Liver (tissue), 3 donors: ENCODE measurements at regions not wholly inside any gene's neighbourhood (a gene's known extent, or its start where the extent isn't known, plus 50 kb on each side); places are given as distances from the start of the nearest gene placed in this dataset.

Source experiments
- EGR1 ChIP-seq, 2 donors: IDR thresholded peaks; 2 replicates each; pipeline ENCODE4 v1.6.1; 2016 to 2018; ENCODE audit warnings: antibody characterized with exemption in 2 of 2, low read depth in 2 of 2
- JUND ChIP-seq, 2 donors: IDR thresholded peaks; 2 replicates each; pipeline ENCODE4 v1.6.1; 2016; ENCODE audit warnings: antibody characterized with exemption in 2 of 2
- RAD21 ChIP-seq, 2 donors: IDR thresholded peaks; 2 replicates each; pipeline ENCODE4 v1.6.1; 2016; ENCODE audit warnings: antibody characterized with exemption in 2 of 2, mild to moderate bottlenecking in 2 of 2
- RXRA ChIP-seq, 2 donors: IDR thresholded peaks; 2 replicates each; pipeline ENCODE4 v1.6.1; 2017 to 2018; ENCODE audit warnings: antibody characterized with exemption in 2 of 2, mild to moderate bottlenecking in 1 of 2
- SP1 ChIP-seq: IDR thresholded peaks from 2 replicates; pipeline ENCODE4 v1.6.1; 2018; ENCODE audit warnings: antibody characterized with exemption, mild to moderate bottlenecking
- TAF1 ChIP-seq: conservative IDR thresholded peaks from 2 replicates; pipeline ENCODE4 v1.6.1; 2016; ENCODE audit warnings: antibody characterized with exemption, mild to moderate bottlenecking
- YY1 ChIP-seq: IDR thresholded peaks from 2 replicates; pipeline ENCODE4 v1.6.1; 2016; ENCODE audit warnings: antibody characterized with exemption, mild to moderate bottlenecking
- TF ChIP-seq, protein P1 (sequence below): fragments of 150-350 bp; IDR thresholded peaks from 2 replicates; pipeline ENCODE4 v1.5.1; 2017; ENCODE audit warnings: improper control_type of control experiment, low read depth, low read length; ENCODE audit not compliant: missing input control
- TF ChIP-seq, protein P2 (sequence below): IDR thresholded peaks from 2 replicates; pipeline ENCODE4 v1.6.1; 2016; ENCODE audit warnings: antibody characterized with exemption
- TF ChIP-seq, protein P3 (sequence below): IDR thresholded peaks from 2 replicates; pipeline ENCODE4 v1.6.1; 2016; ENCODE audit warnings: antibody characterized with exemption
- TF ChIP-seq, protein P4 (sequence below): IDR thresholded peaks from 2 replicates; pipeline ENCODE4 v1.6.1; 2016; ENCODE audit warnings: antibody characterized with exemption, mild to moderate bottlenecking
- donor health status: healthy.
- donor health status: healthy.

DNA sequence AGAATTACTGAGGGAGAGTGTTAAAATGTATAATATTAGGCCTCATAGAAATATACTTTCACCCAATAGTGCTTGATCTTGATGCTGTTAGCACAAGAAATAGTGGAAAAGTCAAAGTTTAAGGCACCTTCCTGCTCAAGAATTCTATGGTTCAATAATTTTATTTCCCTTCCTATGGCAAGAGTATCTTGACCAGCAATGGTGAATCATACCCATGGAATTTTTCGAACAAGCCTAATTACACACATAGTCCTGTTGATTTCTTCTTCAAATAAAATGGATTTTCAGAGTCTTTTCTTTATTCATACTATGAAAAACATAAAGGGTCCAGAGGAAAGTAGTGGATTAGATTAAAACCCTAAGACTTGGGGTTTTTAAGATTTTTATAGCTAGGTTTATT is 810.6 kb downstream of the CDH11 start:
- no peak for TF ChIP-seq YY1
- TF ChIP-seq, protein P1, sequence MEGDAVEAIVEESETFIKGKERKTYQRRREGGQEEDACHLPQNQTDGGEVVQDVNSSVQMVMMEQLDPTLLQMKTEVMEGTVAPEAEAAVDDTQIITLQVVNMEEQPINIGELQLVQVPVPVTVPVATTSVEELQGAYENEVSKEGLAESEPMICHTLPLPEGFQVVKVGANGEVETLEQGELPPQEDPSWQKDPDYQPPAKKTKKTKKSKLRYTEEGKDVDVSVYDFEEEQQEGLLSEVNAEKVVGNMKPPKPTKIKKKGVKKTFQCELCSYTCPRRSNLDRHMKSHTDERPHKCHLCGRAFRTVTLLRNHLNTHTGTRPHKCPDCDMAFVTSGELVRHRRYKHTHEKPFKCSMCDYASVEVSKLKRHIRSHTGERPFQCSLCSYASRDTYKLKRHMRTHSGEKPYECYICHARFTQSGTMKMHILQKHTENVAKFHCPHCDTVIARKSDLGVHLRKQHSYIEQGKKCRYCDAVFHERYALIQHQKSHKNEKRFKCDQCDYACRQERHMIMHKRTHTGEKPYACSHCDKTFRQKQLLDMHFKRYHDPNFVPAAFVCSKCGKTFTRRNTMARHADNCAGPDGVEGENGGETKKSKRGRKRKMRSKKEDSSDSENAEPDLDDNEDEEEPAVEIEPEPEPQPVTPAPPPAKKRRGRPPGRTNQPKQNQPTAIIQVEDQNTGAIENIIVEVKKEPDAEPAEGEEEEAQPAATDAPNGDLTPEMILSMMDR: no peak
- no peak for TF ChIP-seq RAD21 (IDR thresholded peaks at IDR 0.05)
- TF ChIP-seq SP1: no peak
- TF ChIP-seq, protein P2, sequence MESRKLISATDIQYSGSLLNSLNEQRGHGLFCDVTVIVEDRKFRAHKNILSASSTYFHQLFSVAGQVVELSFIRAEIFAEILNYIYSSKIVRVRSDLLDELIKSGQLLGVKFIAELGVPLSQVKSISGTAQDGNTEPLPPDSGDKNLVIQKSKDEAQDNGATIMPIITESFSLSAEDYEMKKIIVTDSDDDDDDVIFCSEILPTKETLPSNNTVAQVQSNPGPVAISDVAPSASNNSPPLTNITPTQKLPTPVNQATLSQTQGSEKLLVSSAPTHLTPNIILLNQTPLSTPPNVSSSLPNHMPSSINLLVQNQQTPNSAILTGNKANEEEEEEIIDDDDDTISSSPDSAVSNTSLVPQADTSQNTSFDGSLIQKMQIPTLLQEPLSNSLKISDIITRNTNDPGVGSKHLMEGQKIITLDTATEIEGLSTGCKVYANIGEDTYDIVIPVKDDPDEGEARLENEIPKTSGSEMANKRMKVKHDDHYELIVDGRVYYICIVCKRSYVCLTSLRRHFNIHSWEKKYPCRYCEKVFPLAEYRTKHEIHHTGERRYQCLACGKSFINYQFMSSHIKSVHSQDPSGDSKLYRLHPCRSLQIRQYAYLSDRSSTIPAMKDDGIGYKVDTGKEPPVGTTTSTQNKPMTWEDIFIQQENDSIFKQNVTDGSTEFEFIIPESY: no peak
- TF ChIP-seq, protein P3, sequence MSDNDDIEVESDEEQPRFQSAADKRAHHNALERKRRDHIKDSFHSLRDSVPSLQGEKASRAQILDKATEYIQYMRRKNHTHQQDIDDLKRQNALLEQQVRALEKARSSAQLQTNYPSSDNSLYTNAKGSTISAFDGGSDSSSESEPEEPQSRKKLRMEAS: no peak
- TF ChIP-seq RXRA (IDR thresholded peaks at IDR 0.05): no peak
- TF ChIP-seq, protein P4, sequence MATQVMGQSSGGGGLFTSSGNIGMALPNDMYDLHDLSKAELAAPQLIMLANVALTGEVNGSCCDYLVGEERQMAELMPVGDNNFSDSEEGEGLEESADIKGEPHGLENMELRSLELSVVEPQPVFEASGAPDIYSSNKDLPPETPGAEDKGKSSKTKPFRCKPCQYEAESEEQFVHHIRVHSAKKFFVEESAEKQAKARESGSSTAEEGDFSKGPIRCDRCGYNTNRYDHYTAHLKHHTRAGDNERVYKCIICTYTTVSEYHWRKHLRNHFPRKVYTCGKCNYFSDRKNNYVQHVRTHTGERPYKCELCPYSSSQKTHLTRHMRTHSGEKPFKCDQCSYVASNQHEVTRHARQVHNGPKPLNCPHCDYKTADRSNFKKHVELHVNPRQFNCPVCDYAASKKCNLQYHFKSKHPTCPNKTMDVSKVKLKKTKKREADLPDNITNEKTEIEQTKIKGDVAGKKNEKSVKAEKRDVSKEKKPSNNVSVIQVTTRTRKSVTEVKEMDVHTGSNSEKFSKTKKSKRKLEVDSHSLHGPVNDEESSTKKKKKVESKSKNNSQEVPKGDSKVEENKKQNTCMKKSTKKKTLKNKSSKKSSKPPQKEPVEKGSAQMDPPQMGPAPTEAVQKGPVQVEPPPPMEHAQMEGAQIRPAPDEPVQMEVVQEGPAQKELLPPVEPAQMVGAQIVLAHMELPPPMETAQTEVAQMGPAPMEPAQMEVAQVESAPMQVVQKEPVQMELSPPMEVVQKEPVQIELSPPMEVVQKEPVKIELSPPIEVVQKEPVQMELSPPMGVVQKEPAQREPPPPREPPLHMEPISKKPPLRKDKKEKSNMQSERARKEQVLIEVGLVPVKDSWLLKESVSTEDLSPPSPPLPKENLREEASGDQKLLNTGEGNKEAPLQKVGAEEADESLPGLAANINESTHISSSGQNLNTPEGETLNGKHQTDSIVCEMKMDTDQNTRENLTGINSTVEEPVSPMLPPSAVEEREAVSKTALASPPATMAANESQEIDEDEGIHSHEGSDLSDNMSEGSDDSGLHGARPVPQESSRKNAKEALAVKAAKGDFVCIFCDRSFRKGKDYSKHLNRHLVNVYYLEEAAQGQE: no peak
- no peak for TF ChIP-seq TAF1
- TF ChIP-seq EGR1 (IDR thresholded peaks at IDR 0.05; ENCODE audit: low read depth in 2 of 2): no peak
- TF ChIP-seq JUND (IDR thresholded peaks at IDR 0.05): no peak
